Transverse colon (tissue), 4 donors: ENCODE measurements at regions not wholly inside any gene's neighbourhood (a gene's known extent, or its start where the extent isn't known, plus 50 kb on each side); places are given as distances from the start of the nearest gene placed in this dataset.

ENCODE experiments used
- DNase-seq: peaks from one replicate; pipeline ENCODE4 v3.0.0-alpha.2; 2019
- H3K27ac ChIP-seq, 4 donors: fragments of 200-600 bp; sonication (generic); 2 replicates each; pipeline ENCODE4 v1.5.1; 2016 to 2018; ENCODE audit warnings: inconsistent platforms in 4 of 4
- H3K27me3 ChIP-seq: fragments of 200-600 bp; sonication (generic); 2 replicates; pipeline ENCODE4 v1.5.1; 2017; ENCODE audit warnings: inconsistent platforms
- H3K36me3 ChIP-seq, 4 donors: fragments of 200-600 bp; sonication (generic); 2 replicates each; pipeline ENCODE4 v1.5.1; 2017 to 2019; ENCODE audit warnings: inconsistent platforms in 4 of 4
- H3K4me1 ChIP-seq, 4 donors: fragments of 200-600 bp; sonication (generic); 2 replicates each; pipeline ENCODE4 v1.5.1; 2017 to 2020; ENCODE audit warnings: inconsistent platforms in 4 of 4
- H3K4me3 ChIP-seq, 4 donors: fragments of 200-600 bp; sonication (generic); 1 replicate in 1 of 4; 2 replicates in 3 of 4; pipeline versions ENCODE4 v1.5.1 to v1.6.1; 2017 to 2019; ENCODE audit warnings: inconsistent platforms in 4 of 4
- H3K9me3 ChIP-seq, 2 donors: fragments of 200-600 bp; sonication (generic); 2 replicates each; pipeline ENCODE4 v1.5.1; 2017 to 2019; ENCODE audit warnings: inconsistent platforms in 2 of 2
- CTCF ChIP-seq, 5 experiments: fragments of 200-600 bp in 3 of 5; fragments of 450-650 bp in 2 of 5; sonication (generic) in 3 of 5; IDR thresholded peaks; 1 replicate in 2 of 5; 2 replicates in 3 of 5; pipeline ENCODE4 v1.5.1; 2016 to 2017; ENCODE audit warnings: antibody characterized with exemption in 5 of 5, inconsistent platforms in 3 of 5, mild to moderate bottlenecking in 2 of 5, moderate library complexity in 1 of 5
- EP300 ChIP-seq: sonication (generic); formaldehyde crosslinking; IDR thresholded peaks from one replicate; pipeline ENCODE4 v1.6.1; 2017; ENCODE audit warnings: antibody characterized with exemption, low read depth
- POLR2A ChIP-seq: fragments of 450-650 bp; IDR thresholded peaks from one replicate; pipeline ENCODE4 v1.6.1; 2016; ENCODE audit warnings: antibody characterized with exemption, mild to moderate bottlenecking, moderate library complexity
- POLR2AphosphoS5 ChIP-seq, 3 donors: sonication (generic); formaldehyde crosslinking; IDR thresholded peaks; one replicate each; pipeline ENCODE4 v1.6.1; 2016; ENCODE audit warnings: antibody characterized with exemption in 3 of 3
- WGBS, 2 donors: methylation state at CpG; one replicate each; pipeline ENCODE4 v1.1.5; 2018; ENCODE audit warnings: low coverage in 1 of 2; 5-methylcytosine and 5-hydroxymethylcytosine counted together
- in situ Hi-C, 4 donors: fragments of 200-750 bp; cut with MboI; loops; one replicate each; pipeline versions ENCODE4 v1.15.0 to v1.15.1; 2017; ENCODE audit warnings: low sequenced_read_pairs in 3 of 4, low pct_ligation_motif_present in 1 of 4, low pct_unique_long_range_greater_than_20kb in 1 of 4
- intact Hi-C: fragments of 100-400 bp; cut with DNase I; formaldehyde crosslinking; loops from one replicate; pipeline ENCODE4 v1.15.1; 2023; ENCODE audit warnings: low total_unique reads

GRCh38 chr4:180688480-180688879 lies 1554.7 kb upstream of the TENM3 start:
- no peak for DNase-seq
- in situ Hi-C loops (no loop called here), intact Hi-C loops (no loop called here)
- Histone ChIP-seq H3K9me3 (no peaks in the 10 kb centered on the region), H3K27me3 (no peaks in the 10 kb centered on the region), H3K4me3 (no peak overlapping the region), H3K4me1 (no peaks in the 10 kb centered on the region), H3K27ac (no peak overlapping the region), H3K36me3 (no peaks in the 10 kb centered on the region)
- 89 to 94% methylated on average over 2 of the region's 2 CpGs for WGBS, 2 donors
- TF ChIP-seq POLR2AphosphoS5 (IDR thresholded peaks at IDR 0.05) = no peak
- TF ChIP-seq CTCF (IDR thresholded peaks at IDR 0.05) = no peak
- no peak for TF ChIP-seq POLR2A
- no peak for TF ChIP-seq EP300

GRCh38 chr4:180694875-180695274 lies 1548.3 kb upstream of the TENM3 start:
- Histone ChIP-seq H3K4me1 (no peaks in the 10 kb centered on the region), H3K36me3 (no peaks in the 10 kb centered on the region), H3K9me3 (no peaks in the 10 kb centered on the region), H3K27ac (no peak overlapping the region), H3K4me3 (no peak overlapping the region), H3K27me3 (no peaks in the 10 kb centered on the region)
- intact Hi-C loops (no loop called here), in situ Hi-C loops (no loop called here)
- DNase-seq = no peak
- TF ChIP-seq CTCF (IDR thresholded peaks at IDR 0.05) (no peak), POLR2A (no peak), POLR2AphosphoS5 (IDR thresholded peaks at IDR 0.05) (no peak), EP300 (no peak)
- 41 to 57% methylated on average over 1 of the region's 1 CpG for WGBS, 2 donors

- in situ Hi-C loops = no loop called here
- H3K4me3 ChIP-seq = no peak overlapping the region
- intact Hi-C loops = no loop called here
- no peaks in the 10 kb centered on the region for H3K36me3 ChIP-seq
- H3K9me3 ChIP-seq = no peaks in the 10 kb centered on the region
- WGBS, 2 donors = 14 to 19% methylated on average over 1 of the region's 1 CpG
- H3K27ac ChIP-seq = no peak overlapping the region
- H3K4me1 ChIP-seq = no peaks in the 10 kb centered on the region
- no peak for DNase-seq
- TF ChIP-seq CTCF (IDR thresholded peaks at IDR 0.05) = no peak
- TF ChIP-seq POLR2A = no peak
- TF ChIP-seq POLR2AphosphoS5 (IDR thresholded peaks at IDR 0.05) = no peak
- no peak for TF ChIP-seq EP300
- H3K27me3 ChIP-seq = no peaks in the 10 kb centered on the region
These were observed 1547.4 kb upstream of the TENM3 start for GRCh38 chr4:180695851-180696250.

GRCh38 chr4:180696460-180697092 lies 1546.6 kb upstream of the TENM3 start:
- H3K4me1 ChIP-seq = no peaks in the 10 kb centered on the region
- no peak for DNase-seq
- intact Hi-C loops = no loop called here
- in situ Hi-C loops = no loop called here
- H3K27ac ChIP-seq = no peak overlapping the region
- no peaks in the 10 kb centered on the region for H3K27me3 ChIP-seq
- WGBS, 2 donors = 67 to 71% methylated on average over 3 of the region's 3 CpGs
- TF ChIP-seq POLR2A (no peak), POLR2AphosphoS5 (IDR thresholded peaks at IDR 0.05) (no peak), CTCF (IDR thresholded peaks at IDR 0.05) (no peak), EP300 (no peak)
- H3K4me3 ChIP-seq = no peak overlapping the region
- no peaks in the 10 kb centered on the region for H3K9me3 ChIP-seq
- no peaks in the 10 kb centered on the region for H3K36me3 ChIP-seq
